HG03095 (cell line): ENCODE measurements at regions not wholly inside any gene's neighbourhood (a gene's known extent, or its start where the extent isn't known, plus 50 kb on each side); places are given as distances from the start of the nearest gene placed in this dataset.
"Not testable (repeated sequence)": the region's sequence is repeated elsewhere in the genome, so short reads cannot be mapped to it uniquely, and the experiment has no call there.

Experiments
- ATAC-seq: cut with Tn5 transposase; IDR thresholded peaks from one replicate; pipeline ENCODE4 v1.9.1; 2021; ENCODE audit warnings: moderate library complexity; ENCODE audit not compliant: unreplicated experiment

GRCh38 chr3:181610083-181610972 lies 101.4 kb upstream of the SOX2 start:
- no peak for ATAC-seq

- ATAC-seq = no peak
Observed at GRCh38 chr3:181609030-181609767, 102.5 kb upstream of the SOX2 start.

GRCh38 chr3:181604267-181604666 lies 107.5 kb upstream of the SOX2 start:
- no peak for ATAC-seq

GRCh38 chr3:181596126-181596525 lies 115.6 kb upstream of the SOX2 start:
- no peak for ATAC-seq

GRCh38 chr3:181590939-181591338 lies 120.8 kb upstream of the SOX2 start:
- ATAC-seq = not testable (repeated sequence)

- ATAC-seq = no peak
Observed at GRCh38 chr3:181582619-181583018, 129.1 kb upstream of the SOX2 start.

GRCh38 chr3:181581656-181582055 lies 130.1 kb upstream of the SOX2 start:
- ATAC-seq = no peak

GRCh38 chr3:181578743-181579142 lies 133.0 kb upstream of the SOX2 start:
- ATAC-seq = no peak

- ATAC-seq = no peak
Observed at GRCh38 chr3:181572432-181572831, 139.3 kb upstream of the SOX2 start.

- ATAC-seq = no peak
Observed at GRCh38 chr3:181570472-181570871, 141.3 kb upstream of the SOX2 start.

GRCh38 chr3:181569356-181569940 lies 142.3 kb upstream of the SOX2 start:
- ATAC-seq = no peak

GRCh38 chr3:181568693-181569092 lies 143.0 kb upstream of the SOX2 start:
- no peak for ATAC-seq

GRCh38 chr3:181568248-181568647 lies 143.5 kb upstream of the SOX2 start:
- no peak for ATAC-seq

GRCh38 chr3:181567311-181568075 lies 144.2 kb upstream of the SOX2 start:
- ATAC-seq = no peak

GRCh38 chr3:181565416-181565815 lies 146.3 kb upstream of the SOX2 start:
- ATAC-seq = no peak

GRCh38 chr3:181564222-181564621 lies 147.5 kb upstream of the SOX2 start:
- no peak for ATAC-seq

- no peak for ATAC-seq
Observed at GRCh38 chr3:181561139-181562031, 150.3 kb upstream of the SOX2 start.

GRCh38 chr3:181558870-181559269 lies 152.9 kb upstream of the SOX2 start:
- ATAC-seq = no peak

GRCh38 chr3:181555681-181556080 lies 156.0 kb upstream of the SOX2 start:
- ATAC-seq = no peak

- no peak for ATAC-seq
Observed at GRCh38 chr3:181554233-181554765, 157.4 kb upstream of the SOX2 start.
